AG09309 (cell line): ENCODE measurements at regions not wholly inside any gene's neighbourhood (a gene's known extent, or its start where the extent isn't known, plus 50 kb on each side); places are given as distances from the start of the nearest gene placed in this dataset.
"Not testable (repeated sequence)": the region's sequence is repeated elsewhere in the genome, so short reads cannot be mapped to it uniquely, and the experiment has no call there.

Experiments
- DNase-seq: peaks from one replicate; pipeline ENCODE4 v3.0.0-alpha.2; 2010; ENCODE audit warnings: low read depth
- H3K4me3 ChIP-seq: 2 replicates; pipeline ENCODE4 v1.5.1; 2011; ENCODE audit warnings: mild to moderate bottlenecking, low read depth, low read length, moderate library complexity; ENCODE audit not compliant: control insufficient read depth
- TF ChIP-seq, protein P1 (sequence below): IDR thresholded peaks from 2 replicates; pipeline ENCODE4 v1.5.1; 2011; ENCODE audit warnings: mild to moderate bottlenecking, low read depth, low read length, inconsistent platforms; ENCODE audit not compliant: insufficient read depth, control insufficient read depth; ENCODE audit errors: missing control alignments

DNA sequence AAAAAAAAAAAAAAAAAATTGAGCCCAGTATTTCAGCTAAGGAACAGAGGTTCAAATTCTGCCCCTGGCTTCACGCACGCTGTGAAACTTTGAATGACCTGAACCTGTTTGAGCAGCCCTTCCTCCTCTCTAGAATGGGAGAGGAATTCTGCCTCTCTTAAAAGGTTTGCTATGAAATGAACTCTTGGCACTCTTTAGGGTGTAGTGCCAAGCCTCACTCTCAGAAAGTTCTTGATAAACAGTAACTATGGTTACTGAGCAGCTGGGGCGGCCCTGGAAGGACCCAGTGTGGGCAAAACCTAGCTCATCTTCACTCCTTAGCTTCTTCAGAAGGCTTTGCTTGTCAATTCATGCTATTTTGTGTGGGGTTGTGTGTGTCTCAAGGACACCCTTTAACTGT, 73.7 kb downstream of the GEMIN8 start:
- no peak overlapping the region for H3K4me3 ChIP-seq
- no peak for DNase-seq
- TF ChIP-seq, protein P1, sequence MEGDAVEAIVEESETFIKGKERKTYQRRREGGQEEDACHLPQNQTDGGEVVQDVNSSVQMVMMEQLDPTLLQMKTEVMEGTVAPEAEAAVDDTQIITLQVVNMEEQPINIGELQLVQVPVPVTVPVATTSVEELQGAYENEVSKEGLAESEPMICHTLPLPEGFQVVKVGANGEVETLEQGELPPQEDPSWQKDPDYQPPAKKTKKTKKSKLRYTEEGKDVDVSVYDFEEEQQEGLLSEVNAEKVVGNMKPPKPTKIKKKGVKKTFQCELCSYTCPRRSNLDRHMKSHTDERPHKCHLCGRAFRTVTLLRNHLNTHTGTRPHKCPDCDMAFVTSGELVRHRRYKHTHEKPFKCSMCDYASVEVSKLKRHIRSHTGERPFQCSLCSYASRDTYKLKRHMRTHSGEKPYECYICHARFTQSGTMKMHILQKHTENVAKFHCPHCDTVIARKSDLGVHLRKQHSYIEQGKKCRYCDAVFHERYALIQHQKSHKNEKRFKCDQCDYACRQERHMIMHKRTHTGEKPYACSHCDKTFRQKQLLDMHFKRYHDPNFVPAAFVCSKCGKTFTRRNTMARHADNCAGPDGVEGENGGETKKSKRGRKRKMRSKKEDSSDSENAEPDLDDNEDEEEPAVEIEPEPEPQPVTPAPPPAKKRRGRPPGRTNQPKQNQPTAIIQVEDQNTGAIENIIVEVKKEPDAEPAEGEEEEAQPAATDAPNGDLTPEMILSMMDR, result no peak

DNA sequence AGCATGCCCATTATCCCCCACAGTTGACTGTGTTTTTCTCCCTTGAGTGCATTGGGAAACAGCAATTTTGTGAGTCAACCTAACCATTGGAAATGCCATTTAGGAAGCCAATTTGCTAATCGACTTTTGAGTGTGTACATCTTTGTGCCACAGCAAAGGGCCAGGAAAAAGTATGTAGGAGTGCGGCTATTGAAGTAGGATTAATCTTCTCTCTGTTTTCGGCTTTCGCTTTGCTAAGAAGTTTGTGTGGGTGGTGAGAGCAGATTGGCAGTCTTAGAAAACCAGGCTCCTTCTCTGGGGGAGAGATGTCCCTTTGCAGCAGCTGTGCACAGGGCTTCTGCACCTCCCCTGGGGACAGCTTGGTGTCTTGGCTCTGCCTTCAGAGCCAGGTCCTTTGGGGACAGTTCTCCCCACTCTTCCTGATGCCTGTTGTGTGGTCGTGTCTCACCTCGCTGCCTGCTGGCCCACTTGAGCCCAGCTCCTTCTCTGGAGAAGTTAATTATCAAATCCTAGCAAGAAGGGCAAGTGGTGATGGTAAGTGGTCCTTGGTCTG, 74.5 kb downstream of the GEMIN8 start:
- H3K4me3 ChIP-seq, result no peak overlapping the region
- DNase-seq, result no peak
- TF ChIP-seq, protein P1, result no peak

DNA sequence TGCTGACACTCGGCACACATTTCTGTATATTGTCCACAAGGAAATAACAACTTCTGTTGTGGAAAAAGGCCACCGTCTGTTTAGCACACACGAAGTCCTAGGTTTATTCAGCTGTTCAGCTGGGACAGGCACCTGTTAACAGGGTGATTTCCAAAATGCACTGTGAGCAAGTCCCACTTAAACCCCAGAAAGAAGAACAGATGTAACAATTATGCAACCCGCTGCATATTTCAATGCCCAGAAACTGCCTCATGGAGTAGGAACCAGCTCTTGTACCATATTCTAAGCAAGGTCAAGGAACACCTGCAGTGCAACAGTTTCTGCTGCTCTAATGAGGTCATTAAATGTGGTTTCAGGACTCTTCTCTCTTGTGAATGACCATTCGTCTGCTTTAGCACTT, 77.1 kb downstream of the GEMIN8 start:
- no peak overlapping the region for H3K4me3 ChIP-seq
- TF ChIP-seq, protein P1, result no peak
- DNase-seq, result no peak

DNA sequence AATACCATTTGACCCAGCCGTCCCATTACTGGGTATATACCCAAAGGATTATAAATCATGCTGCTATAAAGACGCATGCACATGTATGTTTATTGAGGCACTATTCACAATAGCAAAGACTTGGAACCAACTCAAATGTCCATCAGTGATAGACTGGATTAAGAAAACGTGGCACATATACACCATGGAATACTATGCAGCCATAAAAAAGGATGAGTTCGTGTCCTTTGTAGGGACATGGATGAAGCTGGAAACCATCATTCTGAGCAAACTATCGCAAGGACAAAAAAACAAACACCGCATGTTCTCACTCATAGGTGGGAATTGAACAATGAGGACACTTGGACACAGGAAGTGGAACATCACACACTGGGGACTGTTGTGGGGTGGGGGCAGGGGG, 83.5 kb downstream of the GEMIN8 start:
- H3K4me3 ChIP-seq, DNase-seq: not testable (repeated sequence)

DNA sequence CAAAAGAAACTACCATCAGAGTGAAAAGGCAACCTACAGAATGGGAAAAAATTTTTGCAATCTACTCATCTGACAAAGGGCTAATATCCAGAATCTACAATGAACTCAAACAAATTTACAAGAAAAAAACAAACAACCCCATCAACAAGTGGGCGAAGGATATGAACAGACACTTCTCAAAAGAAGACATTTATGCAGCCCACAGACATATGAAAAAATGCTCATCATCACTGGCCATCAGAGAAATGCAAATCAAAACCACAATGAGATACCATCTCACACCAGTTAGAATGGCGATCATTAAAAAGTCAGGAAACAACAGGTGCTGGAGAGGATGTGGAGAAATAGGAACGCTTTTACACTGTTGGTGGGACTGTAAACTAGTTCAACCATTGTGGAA, 83.9 kb downstream of the GEMIN8 start:
- not testable (repeated sequence) for DNase-seq, H3K4me3 ChIP-seq

DNA sequence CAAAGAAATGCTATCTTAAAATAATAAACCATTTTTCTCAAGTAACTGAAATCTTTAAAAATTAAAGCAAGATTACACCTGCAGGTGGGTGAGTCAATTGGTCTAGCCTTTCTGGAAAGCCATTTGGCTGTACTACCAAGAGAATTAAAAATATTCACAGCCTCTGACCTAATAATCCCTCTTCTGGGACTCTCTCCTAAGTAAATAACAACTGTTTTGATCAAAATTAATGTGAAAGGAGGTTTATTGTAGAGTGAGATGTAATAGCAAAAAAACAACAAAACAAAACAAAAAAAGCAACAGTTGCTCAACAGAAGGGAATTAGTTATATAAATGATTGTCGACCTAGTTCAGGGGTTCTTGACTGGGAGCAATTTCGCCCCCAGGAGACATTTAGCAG, 89.0 kb downstream of the GEMIN8 start:
- DNase-seq, result no peak
- H3K4me3 ChIP-seq, result no peak overlapping the region
- TF ChIP-seq, protein P1, result no peak

DNA sequence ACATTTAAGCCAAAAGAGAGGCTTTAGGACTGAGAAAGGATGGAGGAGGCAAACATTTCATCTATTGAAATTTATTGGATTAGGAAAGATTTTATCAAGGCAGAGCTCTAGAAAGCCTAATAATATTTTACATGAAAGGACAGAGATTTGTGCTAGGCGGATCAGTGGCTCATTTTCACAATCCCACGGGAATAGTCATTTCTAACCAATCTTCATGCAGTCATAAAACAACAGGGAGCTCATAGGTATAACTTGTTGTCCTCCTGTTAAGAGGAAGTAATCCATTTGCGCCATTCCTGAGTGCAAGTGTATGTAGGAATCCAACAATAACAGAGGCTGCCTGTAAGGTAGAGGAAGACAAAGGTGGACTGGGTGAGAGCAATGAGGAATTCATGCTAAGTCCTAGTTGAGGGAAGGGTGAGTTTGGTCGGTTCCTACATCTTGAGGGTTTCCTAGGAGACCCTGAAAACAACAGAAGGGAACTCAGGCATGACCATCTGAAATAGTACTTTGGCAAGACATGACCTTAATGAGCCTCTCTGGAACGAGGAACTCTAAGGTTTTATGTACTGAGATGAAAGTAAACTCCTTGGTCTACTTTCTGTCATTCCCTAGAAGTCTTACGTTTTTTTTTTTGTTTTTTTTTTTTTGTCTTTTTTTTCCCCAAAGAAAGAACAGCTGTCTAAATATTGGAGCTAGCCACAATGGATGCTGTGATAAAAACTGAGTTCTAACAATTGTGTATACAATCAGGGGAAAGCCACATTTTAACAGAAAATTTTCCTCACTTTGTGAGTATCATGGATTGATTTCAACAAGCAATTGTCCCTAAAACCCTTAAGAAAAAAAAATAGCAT, 89.7 kb downstream of the GEMIN8 start:
- no peak for DNase-seq
- TF ChIP-seq, protein P1, result no peak
- H3K4me3 ChIP-seq, result no peak overlapping the region
